HG03280 (cell line): ENCODE measurements at regions not wholly inside any gene's neighbourhood (a gene's known extent, or its start where the extent isn't known, plus 50 kb on each side); places are given as distances from the start of the nearest gene placed in this dataset.
A peak's percentile ranks its signal among the peaks of the same experiment; 100 is the strongest.

ENCODE experiments used
- ATAC-seq: cut with Tn5 transposase; IDR thresholded peaks from one replicate; pipeline ENCODE4 v1.9.1; 2021; ENCODE audit warnings: mild to moderate bottlenecking, moderate library complexity; ENCODE audit not compliant: unreplicated experiment

DNA sequence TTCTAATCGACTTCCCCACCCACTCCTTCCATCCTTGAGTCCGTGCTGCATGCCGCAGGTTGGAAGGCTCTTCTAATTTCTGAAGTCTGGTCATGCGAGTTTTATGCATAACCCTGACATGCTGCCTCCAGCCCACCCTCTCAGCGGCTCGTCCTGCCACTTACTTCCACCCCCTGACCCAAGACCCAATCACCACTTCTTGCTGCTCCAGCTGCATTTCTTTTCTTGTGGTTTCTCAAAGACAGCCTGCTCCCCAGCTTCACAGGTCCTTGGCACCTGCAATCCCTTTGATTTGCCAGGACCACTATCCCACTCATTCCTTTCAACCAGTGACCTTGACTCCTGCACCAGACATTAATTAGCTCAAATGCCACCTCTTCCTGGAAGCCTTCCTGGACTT lies 486.7 kb downstream of the VRK1 start:
- no peak for ATAC-seq

DNA sequence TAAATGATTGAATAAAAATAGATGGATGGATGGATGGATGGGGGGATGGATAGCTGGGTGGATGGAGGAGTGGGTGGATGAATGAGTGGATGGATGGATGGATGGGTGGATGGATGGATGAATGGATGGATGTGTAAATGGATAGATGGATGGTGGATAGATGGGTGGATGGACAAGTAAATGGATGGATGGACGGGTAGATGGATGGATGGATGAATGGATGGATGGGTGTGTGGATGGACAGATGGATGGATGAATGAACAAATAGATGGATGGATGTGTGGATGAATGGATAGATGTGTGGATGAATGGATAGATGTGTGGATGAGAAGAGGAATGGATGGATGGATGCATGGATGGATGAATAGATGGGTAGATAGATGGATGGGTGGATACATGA lies 490.8 kb downstream of the VRK1 start:
- ATAC-seq = no peak

DNA sequence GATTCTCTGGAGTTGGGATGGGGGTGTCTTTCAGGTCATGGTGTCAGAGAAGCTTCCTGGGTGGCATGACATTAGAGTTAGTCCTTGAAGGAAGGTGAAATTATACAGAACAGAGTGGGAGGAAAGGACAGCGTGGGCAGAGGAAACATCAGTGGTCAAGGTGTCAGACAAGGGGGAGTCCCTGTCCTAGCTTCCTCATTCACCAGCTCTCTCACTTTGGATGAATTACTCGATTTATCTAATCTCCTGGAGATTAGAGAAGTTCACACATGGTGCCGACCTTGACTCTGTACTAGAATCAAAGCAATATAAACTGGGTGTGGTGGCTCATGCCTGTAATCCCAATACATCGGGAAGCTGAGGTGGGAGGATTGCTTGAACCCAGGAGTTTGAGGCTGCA lies 492.9 kb downstream of the VRK1 start:
- no peak for ATAC-seq

GRCh38 chr14:97290977-97291376 lies 493.8 kb downstream of the VRK1 start:
- ATAC-seq = no peak

DNA sequence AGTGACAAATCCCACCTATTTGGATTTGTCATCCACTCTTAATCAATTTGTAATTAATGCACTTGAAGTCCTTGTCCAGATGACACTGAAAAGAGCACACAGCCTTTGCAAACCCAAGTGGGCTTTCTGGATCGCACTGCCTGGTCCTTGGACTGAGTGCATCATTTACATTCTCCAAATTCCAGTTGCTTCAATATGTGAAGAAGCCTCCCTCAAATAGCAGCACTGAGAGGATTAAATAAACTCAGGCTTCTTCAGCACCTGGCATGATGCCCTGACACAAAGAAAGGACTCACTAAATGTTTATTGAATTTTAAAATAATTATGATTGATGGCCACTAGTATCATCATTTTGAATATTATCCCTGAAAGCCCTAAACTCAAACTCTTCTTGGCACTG lies 496.5 kb downstream of the VRK1 start:
- no peak for ATAC-seq

DNA sequence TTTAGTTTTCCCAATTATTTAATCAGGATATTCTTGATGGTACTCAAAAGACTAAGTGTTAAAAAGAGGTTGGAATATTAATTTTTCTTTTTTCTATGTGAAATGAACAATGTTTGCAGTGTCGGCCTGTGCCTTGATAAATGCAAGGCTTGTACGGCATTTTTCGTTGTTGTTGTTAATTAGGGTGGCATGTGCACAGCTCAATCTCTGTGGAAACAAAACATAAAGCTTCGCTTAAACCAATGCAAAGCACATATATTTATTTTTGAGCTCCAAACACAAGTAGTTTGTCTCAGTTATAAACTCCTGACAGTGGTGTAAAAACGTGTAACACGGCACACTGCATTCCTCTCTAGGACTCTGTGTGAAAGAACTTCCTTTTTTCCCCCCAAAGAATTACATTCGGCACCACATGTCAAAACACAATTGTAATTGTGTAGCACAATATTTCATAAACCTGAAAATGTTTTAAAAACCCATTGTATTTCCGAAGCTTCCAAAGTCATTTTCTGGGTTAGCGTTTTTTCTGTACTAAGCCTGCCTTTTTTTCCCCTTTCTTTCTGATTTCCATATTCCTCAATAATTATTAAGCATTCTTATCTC lies 498.0 kb downstream of the VRK1 start:
- ATAC-seq = no peak

GRCh38 chr14:97296176-97296575 lies 499.0 kb downstream of the VRK1 start:
- ATAC-seq = no peak

- no peak for ATAC-seq
Measured at GRCh38 chr14:97297100-97297499, 499.9 kb downstream of the VRK1 start.

GRCh38 chr14:97298331-97298730 lies 501.1 kb downstream of the VRK1 start:
- ATAC-seq = no peak

DNA sequence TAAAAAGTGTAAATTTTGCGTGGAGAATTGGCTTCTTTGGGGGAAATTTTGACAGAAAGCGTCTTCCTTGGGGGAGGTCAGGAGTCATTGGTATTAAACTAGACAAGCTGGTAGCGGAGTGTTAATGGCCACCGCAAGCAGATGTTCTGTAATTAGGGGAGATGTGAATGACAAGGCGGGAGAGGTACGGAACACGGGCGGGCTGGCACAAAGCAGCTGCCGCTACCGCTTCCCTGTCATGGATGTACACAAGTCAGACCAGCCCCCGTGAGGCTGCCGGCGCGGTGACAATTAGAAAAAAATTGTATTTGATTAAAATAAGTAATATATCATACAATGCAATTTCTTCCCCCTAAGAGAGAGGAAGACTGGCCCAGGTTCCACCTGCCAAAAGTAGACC lies 501.6 kb downstream of the VRK1 start:
- no peak for ATAC-seq

DNA sequence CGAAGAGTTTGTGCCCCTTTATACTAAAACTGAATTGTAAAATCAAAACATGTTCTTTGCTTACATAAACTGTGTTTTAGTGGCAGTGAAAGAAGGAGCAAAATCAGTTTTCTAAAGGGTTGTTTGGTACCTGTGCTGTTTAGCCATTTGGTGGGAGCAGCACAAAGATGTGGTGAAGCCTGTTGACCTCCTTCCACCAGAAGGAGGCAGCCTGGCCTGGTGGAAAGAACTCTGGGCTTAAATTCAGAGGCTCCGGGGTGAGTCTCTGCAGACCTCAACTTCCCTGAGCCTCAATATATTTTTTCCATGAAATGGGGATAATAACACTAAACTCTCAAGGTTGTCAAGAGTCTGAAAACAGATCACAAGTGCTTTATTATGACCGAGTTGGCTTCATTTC lies 502.5 kb downstream of the VRK1 start:
- ATAC-seq = no peak

DNA sequence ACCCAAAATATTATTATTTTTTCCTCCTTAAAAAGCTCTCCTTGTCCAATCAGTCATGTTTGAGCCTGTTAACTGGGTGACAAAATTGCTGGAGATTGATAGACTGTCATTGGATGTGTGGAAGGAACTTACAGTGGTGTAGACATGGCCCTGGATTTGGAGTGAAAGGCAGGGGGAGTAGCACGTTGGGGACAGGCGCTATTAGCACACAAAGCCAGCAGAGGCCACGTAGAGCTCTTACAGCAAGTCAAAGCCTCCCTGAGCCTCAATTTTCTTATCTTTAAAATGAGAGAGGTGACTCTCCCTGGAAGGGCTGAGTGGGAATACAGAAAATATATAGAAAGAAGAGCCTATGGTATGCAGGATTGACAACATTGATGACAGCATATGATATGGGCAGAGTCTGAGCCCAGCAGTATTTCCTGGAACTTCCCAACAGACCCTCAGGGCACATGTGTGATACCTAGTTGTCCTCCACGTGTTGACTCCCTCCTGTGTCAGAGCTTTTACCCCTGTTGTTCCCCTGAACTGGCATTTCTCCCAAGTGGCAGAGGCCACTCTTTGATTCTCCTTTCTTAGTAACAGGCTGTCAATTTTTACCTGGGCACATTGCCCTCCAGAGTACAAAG lies 504.9 kb downstream of the VRK1 start:
- ATAC-seq = no peak

- ATAC-seq = peak; percentile 74
Measured at GRCh38 chr14:97306133-97306759, 509.1 kb downstream of the VRK1 start.

DNA sequence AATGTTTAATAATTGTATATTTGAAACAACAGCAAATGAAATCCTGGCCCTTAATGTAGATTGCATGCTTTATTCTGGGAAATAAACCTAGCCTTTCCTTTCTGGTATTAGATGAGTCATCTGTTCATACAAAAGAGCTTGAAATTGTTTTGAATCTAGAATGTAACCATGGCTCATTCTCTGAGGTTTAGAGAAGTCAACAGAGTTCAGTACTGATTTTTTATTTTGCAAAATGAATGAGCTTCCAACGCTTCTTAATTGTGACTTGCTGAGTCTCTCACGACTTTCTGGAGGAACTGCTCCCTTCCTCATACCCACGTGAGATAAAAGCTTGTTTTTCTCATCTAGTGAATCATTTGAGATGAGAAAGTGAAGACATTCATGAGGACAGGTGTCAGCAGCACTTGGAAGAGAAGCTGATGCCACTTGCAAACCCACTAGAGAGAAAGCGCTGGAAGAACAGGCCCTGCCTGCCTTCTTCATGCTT lies 509.6 kb downstream of the VRK1 start:
- ATAC-seq = peak; percentile 75

GRCh38 chr14:97311411-97311810 lies 514.2 kb downstream of the VRK1 start:
- no peak for ATAC-seq

- ATAC-seq = no peak
Measured at GRCh38 chr14:97312910-97313309, 515.7 kb downstream of the VRK1 start.

DNA sequence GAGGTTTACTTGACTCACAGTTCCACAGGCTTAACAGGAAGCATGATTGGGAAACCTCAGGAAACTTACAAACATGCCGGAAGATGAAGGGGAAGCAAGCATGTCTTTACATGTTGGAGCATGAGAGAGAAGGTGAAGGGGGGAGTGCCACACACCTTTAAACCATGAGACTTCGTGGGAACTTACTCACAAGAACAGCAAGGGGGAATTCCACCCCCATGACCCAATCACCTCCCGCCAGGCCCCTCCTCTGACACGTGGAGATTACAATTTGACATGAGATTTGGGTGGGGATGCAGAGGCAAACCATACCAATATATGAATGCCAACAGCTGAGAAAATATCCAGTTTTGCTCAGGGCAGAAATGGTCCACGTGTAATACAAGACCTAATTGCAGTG lies 518.6 kb downstream of the VRK1 start:
- ATAC-seq = no peak

DNA sequence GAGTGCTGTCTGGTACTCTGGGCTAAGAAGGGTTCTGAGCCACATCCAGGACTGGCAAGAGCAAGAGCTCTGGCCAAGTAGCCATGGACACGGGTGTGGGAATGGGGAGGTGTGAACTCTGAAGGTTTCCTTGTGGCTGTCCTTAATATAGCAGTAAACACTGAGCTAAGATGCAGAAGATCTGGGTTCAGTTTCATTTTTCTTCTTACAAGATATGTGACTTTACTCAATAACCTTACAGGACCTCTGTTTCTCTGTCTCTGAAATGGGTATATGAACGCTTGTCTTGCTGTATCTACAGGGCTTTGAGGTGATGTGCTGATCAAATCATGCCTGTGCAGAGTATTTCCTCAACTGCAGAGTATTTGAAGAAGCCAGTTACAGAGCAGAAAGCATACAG lies 521.2 kb downstream of the VRK1 start:
- ATAC-seq = no peak

DNA sequence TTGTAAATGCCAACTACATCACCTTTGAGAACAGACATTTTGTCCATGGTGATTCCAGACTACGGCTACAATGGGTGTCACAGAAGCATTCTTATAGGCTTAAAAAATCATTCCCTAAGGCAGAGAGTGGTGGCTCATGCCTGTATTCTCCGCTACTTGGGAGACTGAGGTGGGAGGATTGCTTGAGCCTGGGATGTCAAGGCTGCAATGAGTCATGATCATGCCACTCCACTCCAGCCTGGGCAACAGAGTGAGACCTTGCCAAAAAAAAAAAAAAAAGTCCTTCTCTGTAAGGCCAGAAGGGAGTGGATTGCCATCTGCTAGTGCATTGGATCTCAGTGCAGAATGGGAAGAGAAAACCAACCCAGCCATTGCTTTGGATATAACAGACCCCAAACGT lies 522.5 kb downstream of the VRK1 start:
- ATAC-seq = no peak

GRCh38 chr14:97328743-97329142 lies 531.6 kb downstream of the VRK1 start:
- ATAC-seq = no peak

GRCh38 chr14:97329701-97330100 lies 532.5 kb downstream of the VRK1 start:
- ATAC-seq = no peak

GRCh38 chr14:97331058-97331457 lies 533.9 kb downstream of the VRK1 start:
- ATAC-seq = no peak
